Breast epithelium (tissue), 3 donors: ENCODE measurements at regions not wholly inside any gene's neighbourhood (a gene's known extent, or its start where the extent isn't known, plus 50 kb on each side); places are given as distances from the start of the nearest gene placed in this dataset.

ENCODE experiments used
- CTCF ChIP-seq, 3 donors: fragments of 450-650 bp; IDR thresholded peaks; one replicate each; pipeline ENCODE4 v1.5.1; 2016 to 2017; ENCODE audit warnings: antibody characterized with exemption in 3 of 3, mild to moderate bottlenecking in 3 of 3, moderate library complexity in 3 of 3
- POLR2A ChIP-seq: fragments of 450-650 bp; IDR thresholded peaks from one replicate; pipeline ENCODE4 v1.6.1; 2016; ENCODE audit warnings: antibody characterized with exemption, mild to moderate bottlenecking, moderate library complexity

GRCh38 chr3:64761729-64762128 is 73.9 kb upstream of the ADAMTS9 start:
- TF ChIP-seq CTCF (IDR thresholded peaks at IDR 0.05) = no peak
- TF ChIP-seq POLR2A = no peak
